ENCODE measurements at regions not wholly inside any gene's neighbourhood (a gene's known extent, or its start where the extent isn't known, plus 50 kb on each side); places are given as distances from the start of the nearest gene placed in this dataset.

GRCh38 chr6:147077251-147077650, 127.0 kb upstream of the STXBP5 start:
- H2AFZ ChIP-seq (ENCODE audit: low read depth, low read length) = no peak overlapping the region
- H3K27me3 Mint-ChIP-seq (ENCODE audit: low read depth, unreplicated experiment) = no peaks in the 10 kb centered on the region
- H3K36me3 Mint-ChIP-seq (ENCODE audit: low read depth, unreplicated experiment) = no peaks in the 10 kb centered on the region
- H3K27ac Mint-ChIP-seq (ENCODE audit: unreplicated experiment) = no peak overlapping the region
- DNase-seq (ENCODE audit: low read depth) = no peak
- no peak overlapping the region for H3K4me2 ChIP-seq (ENCODE audit: low read length)
- no peaks in the 10 kb centered on the region for H3K9me3 Mint-ChIP-seq (ENCODE audit: unreplicated experiment)
- no peaks in the 10 kb centered on the region for H3K9me3 ChIP-seq (ENCODE audit: insufficient read depth, low read depth, low read length)
- no peaks in the 10 kb centered on the region for H3K4me1 Mint-ChIP-seq (ENCODE audit: low read depth, unreplicated experiment)
- no peak overlapping the region for H3K4me3 ChIP-seq (ENCODE audit: insufficient read depth, low read depth, low read length)
- H3K36me3 ChIP-seq (ENCODE audit: insufficient read depth, low read length) = no peaks in the 10 kb centered on the region
- TF ChIP-seq EZH2 (IDR thresholded peaks at IDR 0.05; ENCODE audit: insufficient read depth, low read length) (no peak), CTCF (IDR thresholded peaks at IDR 0.05; ENCODE audit: insufficient read depth, low read depth, low read length) (no peak)
- H3K4me1 ChIP-seq (ENCODE audit: insufficient read depth, low read length) = no peaks in the 10 kb centered on the region
- FAIRE-seq = no peak
- no peaks in the 10 kb centered on the region for H3K27me3 ChIP-seq (ENCODE audit: insufficient read depth, low read length)
- no peak overlapping the region for H3K9ac ChIP-seq (ENCODE audit: low read length)
- H3K27ac ChIP-seq (ENCODE audit: low read depth, low read length) = no peak overlapping the region
- no peaks in the 10 kb centered on the region for H4K20me1 ChIP-seq (ENCODE audit: insufficient read depth, low read length)
- no peaks in the 10 kb centered on the region for H3K79me2 ChIP-seq (ENCODE audit: insufficient read depth, low read length)
- H3K4me3 Mint-ChIP-seq (ENCODE audit: unreplicated experiment) = no peak overlapping the region

GRCh38 chr6:147078106-147078505, 126.1 kb upstream of the STXBP5 start:
- no peaks in the 10 kb centered on the region for H3K36me3 Mint-ChIP-seq (ENCODE audit: low read depth, unreplicated experiment)
- Histone ChIP-seq H3K9ac (ENCODE audit: low read length) (no peak overlapping the region), H4K20me1 (ENCODE audit: insufficient read depth, low read length) (no peaks in the 10 kb centered on the region), H3K36me3 (ENCODE audit: insufficient read depth, low read length) (no peaks in the 10 kb centered on the region), H3K79me2 (ENCODE audit: insufficient read depth, low read length) (no peaks in the 10 kb centered on the region), H3K4me3 (ENCODE audit: insufficient read depth, low read depth, low read length) (no peak overlapping the region), H3K27me3 (ENCODE audit: insufficient read depth, low read length) (no peaks in the 10 kb centered on the region), H3K9me3 (ENCODE audit: insufficient read depth, low read depth, low read length) (no peaks in the 10 kb centered on the region), H3K4me2 (ENCODE audit: low read length) (no peak overlapping the region), H3K4me1 (ENCODE audit: insufficient read depth, low read length) (no peaks in the 10 kb centered on the region), H3K27ac (ENCODE audit: low read depth, low read length) (no peak overlapping the region), H2AFZ (ENCODE audit: low read depth, low read length) (no peak overlapping the region)
- TF ChIP-seq EZH2 (IDR thresholded peaks at IDR 0.05; ENCODE audit: insufficient read depth, low read length) = no peak
- no peaks in the 10 kb centered on the region for H3K27me3 Mint-ChIP-seq (ENCODE audit: low read depth, unreplicated experiment)
- no peak overlapping the region for H3K27ac Mint-ChIP-seq (ENCODE audit: unreplicated experiment)
- FAIRE-seq (no peak), DNase-seq (ENCODE audit: low read depth) (no peak)
- H3K4me1 Mint-ChIP-seq (ENCODE audit: low read depth, unreplicated experiment) = no peaks in the 10 kb centered on the region
- no peaks in the 10 kb centered on the region for H3K9me3 Mint-ChIP-seq (ENCODE audit: unreplicated experiment)
- H3K4me3 Mint-ChIP-seq (ENCODE audit: unreplicated experiment) = no peak overlapping the region

GRCh38 chr6:147078602-147079001, 125.6 kb upstream of the STXBP5 start:
- no peak for FAIRE-seq
- Histone ChIP-seq H3K4me2 (ENCODE audit: low read length) (no peak overlapping the region), H3K9ac (ENCODE audit: low read length) (no peak overlapping the region), H3K27ac (ENCODE audit: low read depth, low read length) (no peak overlapping the region), H3K27me3 (ENCODE audit: insufficient read depth, low read length) (no peaks in the 10 kb centered on the region), H3K79me2 (ENCODE audit: insufficient read depth, low read length) (no peaks in the 10 kb centered on the region), H3K36me3 (ENCODE audit: insufficient read depth, low read length) (no peaks in the 10 kb centered on the region), H3K9me3 (ENCODE audit: insufficient read depth, low read depth, low read length) (no peaks in the 10 kb centered on the region), H2AFZ (ENCODE audit: low read depth, low read length) (no peak overlapping the region), H3K4me3 (ENCODE audit: insufficient read depth, low read depth, low read length) (no peak overlapping the region), H4K20me1 (ENCODE audit: insufficient read depth, low read length) (no peaks in the 10 kb centered on the region), H3K4me1 (ENCODE audit: insufficient read depth, low read length) (no peaks in the 10 kb centered on the region)
- DNase-seq (ENCODE audit: low read depth) = peak; percentile 15
- no peak overlapping the region for H3K27ac Mint-ChIP-seq (ENCODE audit: unreplicated experiment)
- H3K36me3 Mint-ChIP-seq (ENCODE audit: low read depth, unreplicated experiment) = no peaks in the 10 kb centered on the region
- no peaks in the 10 kb centered on the region for H3K27me3 Mint-ChIP-seq (ENCODE audit: low read depth, unreplicated experiment)
- no peaks in the 10 kb centered on the region for H3K4me1 Mint-ChIP-seq (ENCODE audit: low read depth, unreplicated experiment)
- no peaks in the 10 kb centered on the region for H3K9me3 Mint-ChIP-seq (ENCODE audit: unreplicated experiment)
- H3K4me3 Mint-ChIP-seq (ENCODE audit: unreplicated experiment) = no peak overlapping the region
- TF ChIP-seq EZH2 (IDR thresholded peaks at IDR 0.05; ENCODE audit: insufficient read depth, low read length) (no peak), CTCF (IDR thresholded peaks at IDR 0.05; ENCODE audit: insufficient read depth, low read depth, low read length) (no peak)
